HL-60 (cell line): ENCODE measurements at regions not wholly inside any gene's neighbourhood (a gene's known extent, or its start where the extent isn't known, plus 50 kb on each side); places are given as distances from the start of the nearest gene placed in this dataset.

Experiments
- DNase-seq, 2 experiments: peaks; one replicate each; pipeline ENCODE4 v3.0.0-alpha.2; 2010 to 2020; ENCODE audit warnings: low read depth in 1 of 2, low spot score in 1 of 2
- H3K27ac ChIP-seq: fragments of 250-450 bp; sonication (Bioruptor Pico); replicated peaks from 2 replicates; pipeline ENCODE4 v1.5.1; 2020; ENCODE audit warnings: mild to moderate bottlenecking, moderate library complexity
- H3K27me3 ChIP-seq: fragments of 250-450 bp; sonication (Bioruptor Pico); 2 replicates; pipeline ENCODE4 v1.5.1; 2021; ENCODE audit warnings: mild to moderate bottlenecking, moderate library complexity; ENCODE audit not compliant: insufficient read depth, poor library complexity, severe bottlenecking
- H3K4me3 ChIP-seq: replicated peaks from 2 replicates; pipeline ENCODE4 v1.5.1; 2011; ENCODE audit warnings: mild to moderate bottlenecking, control low read depth, low read length; ENCODE audit not compliant: insufficient read depth
- GABPA ChIP-seq: IDR thresholded peaks from 2 replicates; pipeline ENCODE4 v1.6.1; 2012; ENCODE audit warnings: low read depth
- POLR2AphosphoS5 ChIP-seq: IDR thresholded peaks from 2 replicates; pipeline ENCODE4 v1.6.1; 2012; ENCODE audit warnings: low read depth
- SPI1 ChIP-seq: IDR thresholded peaks from 2 replicates; pipeline ENCODE4 v1.6.1; 2012; ENCODE audit warnings: low read depth, mild to moderate bottlenecking, borderline replicate concordance
- TF ChIP-seq, protein P1 (sequence below): IDR thresholded peaks from one replicate; pipeline ENCODE4 v1.5.1; 2011; ENCODE audit warnings: low read length, control low read depth, inconsistent platforms; ENCODE audit not compliant: insufficient read depth
- TF ChIP-seq, protein P2 (sequence below): IDR thresholded peaks from 2 replicates; pipeline ENCODE4 v1.6.1; 2012; ENCODE audit warnings: low read depth; ENCODE audit not compliant: insufficient replicate concordance

DNA sequence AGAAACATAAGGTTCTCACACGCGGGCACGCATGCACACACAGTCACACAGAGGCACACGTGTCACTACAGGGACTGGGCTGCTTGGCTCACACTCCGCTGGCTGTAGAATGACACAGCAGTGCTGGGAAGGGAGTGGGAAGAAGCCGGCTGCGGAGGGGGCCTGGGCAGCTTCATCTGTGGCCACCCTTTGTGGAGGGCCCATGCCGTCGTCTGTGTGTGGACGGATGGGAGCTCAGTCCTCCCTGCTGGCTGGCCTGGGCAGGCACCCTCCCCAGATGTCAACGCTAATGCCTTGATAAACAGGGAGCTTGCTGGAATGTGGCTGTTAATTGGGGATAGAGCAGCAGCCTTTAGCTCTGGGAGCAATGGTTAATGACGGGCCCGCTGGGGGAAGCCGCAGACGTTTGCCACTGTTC, 621.1 kb downstream of the BCOR start:
- no peak overlapping the region for H3K27ac ChIP-seq
- no peak for DNase-seq
- no peak overlapping the region for H3K4me3 ChIP-seq
- no peaks in the 10 kb centered on the region for H3K27me3 ChIP-seq
- TF ChIP-seq POLR2AphosphoS5: no peak
- no peak for TF ChIP-seq GABPA

DNA sequence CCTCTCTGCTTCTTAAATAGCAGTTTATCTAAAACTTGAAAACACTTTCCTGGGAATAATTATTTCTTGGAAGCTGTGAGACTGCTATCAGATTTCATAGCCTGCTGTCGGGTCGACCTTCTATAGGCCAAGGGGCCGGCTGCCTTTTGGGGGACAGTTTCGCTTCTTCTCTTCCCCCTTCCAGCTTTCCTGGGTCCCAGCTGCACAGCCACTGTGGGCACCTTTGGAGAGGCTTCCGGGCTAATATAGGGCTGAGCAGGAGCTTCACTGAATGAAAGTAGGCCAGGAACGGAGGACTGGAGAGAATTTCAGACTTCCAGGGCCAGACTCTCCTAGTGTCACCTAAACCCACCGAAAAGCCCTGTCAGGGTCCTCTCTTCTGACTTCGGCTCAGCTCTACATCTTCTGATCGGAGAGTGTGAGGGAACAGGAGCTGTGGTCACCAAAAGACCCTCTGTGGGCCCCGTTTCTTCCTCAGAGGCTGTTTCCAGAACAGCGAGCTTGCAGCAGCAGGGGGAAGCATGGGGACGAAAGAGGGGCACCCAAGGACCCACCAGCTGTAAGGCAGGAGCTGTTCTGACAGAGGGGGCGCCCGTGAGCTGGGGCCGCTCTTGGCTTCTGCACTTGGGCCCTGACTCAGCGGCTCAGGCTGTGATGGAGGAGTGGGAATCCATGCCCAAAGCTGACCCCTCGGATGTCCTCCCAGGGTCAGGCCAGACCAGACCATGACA, 620.6 kb downstream of the BCOR start:
- TF ChIP-seq GABPA (no peak), POLR2AphosphoS5 (no peak), SPI1 (no peak)
- TF ChIP-seq, protein P1, sequence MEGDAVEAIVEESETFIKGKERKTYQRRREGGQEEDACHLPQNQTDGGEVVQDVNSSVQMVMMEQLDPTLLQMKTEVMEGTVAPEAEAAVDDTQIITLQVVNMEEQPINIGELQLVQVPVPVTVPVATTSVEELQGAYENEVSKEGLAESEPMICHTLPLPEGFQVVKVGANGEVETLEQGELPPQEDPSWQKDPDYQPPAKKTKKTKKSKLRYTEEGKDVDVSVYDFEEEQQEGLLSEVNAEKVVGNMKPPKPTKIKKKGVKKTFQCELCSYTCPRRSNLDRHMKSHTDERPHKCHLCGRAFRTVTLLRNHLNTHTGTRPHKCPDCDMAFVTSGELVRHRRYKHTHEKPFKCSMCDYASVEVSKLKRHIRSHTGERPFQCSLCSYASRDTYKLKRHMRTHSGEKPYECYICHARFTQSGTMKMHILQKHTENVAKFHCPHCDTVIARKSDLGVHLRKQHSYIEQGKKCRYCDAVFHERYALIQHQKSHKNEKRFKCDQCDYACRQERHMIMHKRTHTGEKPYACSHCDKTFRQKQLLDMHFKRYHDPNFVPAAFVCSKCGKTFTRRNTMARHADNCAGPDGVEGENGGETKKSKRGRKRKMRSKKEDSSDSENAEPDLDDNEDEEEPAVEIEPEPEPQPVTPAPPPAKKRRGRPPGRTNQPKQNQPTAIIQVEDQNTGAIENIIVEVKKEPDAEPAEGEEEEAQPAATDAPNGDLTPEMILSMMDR: no peak
- TF ChIP-seq, protein P2, sequence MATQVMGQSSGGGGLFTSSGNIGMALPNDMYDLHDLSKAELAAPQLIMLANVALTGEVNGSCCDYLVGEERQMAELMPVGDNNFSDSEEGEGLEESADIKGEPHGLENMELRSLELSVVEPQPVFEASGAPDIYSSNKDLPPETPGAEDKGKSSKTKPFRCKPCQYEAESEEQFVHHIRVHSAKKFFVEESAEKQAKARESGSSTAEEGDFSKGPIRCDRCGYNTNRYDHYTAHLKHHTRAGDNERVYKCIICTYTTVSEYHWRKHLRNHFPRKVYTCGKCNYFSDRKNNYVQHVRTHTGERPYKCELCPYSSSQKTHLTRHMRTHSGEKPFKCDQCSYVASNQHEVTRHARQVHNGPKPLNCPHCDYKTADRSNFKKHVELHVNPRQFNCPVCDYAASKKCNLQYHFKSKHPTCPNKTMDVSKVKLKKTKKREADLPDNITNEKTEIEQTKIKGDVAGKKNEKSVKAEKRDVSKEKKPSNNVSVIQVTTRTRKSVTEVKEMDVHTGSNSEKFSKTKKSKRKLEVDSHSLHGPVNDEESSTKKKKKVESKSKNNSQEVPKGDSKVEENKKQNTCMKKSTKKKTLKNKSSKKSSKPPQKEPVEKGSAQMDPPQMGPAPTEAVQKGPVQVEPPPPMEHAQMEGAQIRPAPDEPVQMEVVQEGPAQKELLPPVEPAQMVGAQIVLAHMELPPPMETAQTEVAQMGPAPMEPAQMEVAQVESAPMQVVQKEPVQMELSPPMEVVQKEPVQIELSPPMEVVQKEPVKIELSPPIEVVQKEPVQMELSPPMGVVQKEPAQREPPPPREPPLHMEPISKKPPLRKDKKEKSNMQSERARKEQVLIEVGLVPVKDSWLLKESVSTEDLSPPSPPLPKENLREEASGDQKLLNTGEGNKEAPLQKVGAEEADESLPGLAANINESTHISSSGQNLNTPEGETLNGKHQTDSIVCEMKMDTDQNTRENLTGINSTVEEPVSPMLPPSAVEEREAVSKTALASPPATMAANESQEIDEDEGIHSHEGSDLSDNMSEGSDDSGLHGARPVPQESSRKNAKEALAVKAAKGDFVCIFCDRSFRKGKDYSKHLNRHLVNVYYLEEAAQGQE: no peak
- DNase-seq: no peak
- H3K4me3 ChIP-seq: no peak overlapping the region
- no peak overlapping the region for H3K27ac ChIP-seq
- no peaks in the 10 kb centered on the region for H3K27me3 ChIP-seq

DNA sequence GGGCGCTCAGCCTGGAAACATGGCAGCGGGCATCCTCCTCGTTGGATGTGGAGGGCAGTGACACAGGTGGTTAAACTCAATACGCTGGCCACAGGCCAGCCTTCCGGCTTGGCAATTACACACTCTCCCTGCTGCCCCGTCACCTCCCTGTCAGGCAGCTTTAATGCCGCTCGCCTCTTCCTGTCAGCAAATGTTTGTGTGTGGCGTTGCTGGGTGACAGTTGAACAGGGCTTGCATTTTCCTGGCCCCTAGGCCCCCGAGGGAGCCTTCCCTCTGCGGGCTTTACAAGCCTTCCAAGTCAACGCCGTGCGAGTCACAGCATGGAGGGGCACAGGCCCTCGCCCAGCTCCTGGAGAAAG, 620.0 kb downstream of the BCOR start:
- Histone ChIP-seq H3K27ac (no peak overlapping the region), H3K27me3 (no peaks in the 10 kb centered on the region), H3K4me3 (no peak overlapping the region)
- TF ChIP-seq, protein P1: no peak
- TF ChIP-seq GABPA (no peak), SPI1 (no peak), POLR2AphosphoS5 (no peak)
- TF ChIP-seq, protein P2: no peak
- DNase-seq: no peak

DNA sequence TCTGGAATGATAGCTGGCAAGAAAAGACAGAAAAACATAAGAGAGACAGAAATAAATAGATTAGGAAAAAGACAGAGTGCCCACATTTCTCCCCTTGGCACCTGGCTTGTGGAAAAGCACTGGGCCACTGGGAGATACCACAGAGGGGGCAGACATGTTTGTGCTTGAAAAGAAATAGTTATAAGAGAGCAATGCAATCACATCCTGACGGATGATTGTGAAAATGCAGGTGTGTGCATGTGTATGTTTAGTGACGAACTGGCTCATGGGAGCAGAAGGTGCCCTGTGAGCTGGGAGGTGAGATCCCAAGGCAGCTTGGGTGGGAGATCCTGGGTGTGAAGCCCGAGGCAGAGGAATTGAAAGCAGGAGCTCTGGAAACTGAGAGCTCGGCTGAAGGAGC, 617.9 kb downstream of the BCOR start:
- no peak for DNase-seq
- TF ChIP-seq, protein P2: no peak
- TF ChIP-seq SPI1 (no peak), GABPA (no peak), POLR2AphosphoS5 (no peak)
- TF ChIP-seq, protein P1: no peak
- Histone ChIP-seq H3K4me3 (no peak overlapping the region), H3K27ac (no peak overlapping the region), H3K27me3 (no peaks in the 10 kb centered on the region)
